ENCODE measurements at regions not wholly inside any gene's neighbourhood (a gene's known extent, or its start where the extent isn't known, plus 50 kb on each side); places are given as distances from the start of the nearest gene placed in this dataset.

DNA sequence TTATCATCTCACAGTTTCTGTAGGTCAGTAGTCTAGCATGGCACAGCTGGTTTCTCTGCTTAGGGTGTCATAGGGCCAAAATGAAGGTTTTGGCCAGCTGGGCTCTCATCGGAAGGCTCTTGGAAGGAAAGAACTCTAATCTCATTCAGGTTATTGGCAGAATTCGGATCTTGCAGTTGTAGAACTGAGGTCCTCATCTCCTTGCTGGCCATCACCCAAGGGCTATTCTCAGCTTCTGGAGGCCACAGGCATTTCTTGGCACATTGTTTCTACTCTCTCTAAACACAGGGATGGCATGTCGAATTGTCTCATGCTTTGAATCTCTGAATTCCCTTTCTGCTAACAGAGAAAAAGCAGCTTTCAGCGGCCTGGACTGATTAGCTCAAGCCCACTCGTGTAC is 258.0 kb upstream of the SMARCA2 start:
- H3K4me3 ChIP-seq (ENCODE audit: low read length), result no peak overlapping the region
- TF ChIP-seq, protein P1, sequence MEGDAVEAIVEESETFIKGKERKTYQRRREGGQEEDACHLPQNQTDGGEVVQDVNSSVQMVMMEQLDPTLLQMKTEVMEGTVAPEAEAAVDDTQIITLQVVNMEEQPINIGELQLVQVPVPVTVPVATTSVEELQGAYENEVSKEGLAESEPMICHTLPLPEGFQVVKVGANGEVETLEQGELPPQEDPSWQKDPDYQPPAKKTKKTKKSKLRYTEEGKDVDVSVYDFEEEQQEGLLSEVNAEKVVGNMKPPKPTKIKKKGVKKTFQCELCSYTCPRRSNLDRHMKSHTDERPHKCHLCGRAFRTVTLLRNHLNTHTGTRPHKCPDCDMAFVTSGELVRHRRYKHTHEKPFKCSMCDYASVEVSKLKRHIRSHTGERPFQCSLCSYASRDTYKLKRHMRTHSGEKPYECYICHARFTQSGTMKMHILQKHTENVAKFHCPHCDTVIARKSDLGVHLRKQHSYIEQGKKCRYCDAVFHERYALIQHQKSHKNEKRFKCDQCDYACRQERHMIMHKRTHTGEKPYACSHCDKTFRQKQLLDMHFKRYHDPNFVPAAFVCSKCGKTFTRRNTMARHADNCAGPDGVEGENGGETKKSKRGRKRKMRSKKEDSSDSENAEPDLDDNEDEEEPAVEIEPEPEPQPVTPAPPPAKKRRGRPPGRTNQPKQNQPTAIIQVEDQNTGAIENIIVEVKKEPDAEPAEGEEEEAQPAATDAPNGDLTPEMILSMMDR (IDR thresholded peaks at IDR 0.05; ENCODE audit: insufficient read depth, low read depth, low read length, missing control alignments), result no peak
- DNase-seq (ENCODE audit: low read depth), result no peak

DNA sequence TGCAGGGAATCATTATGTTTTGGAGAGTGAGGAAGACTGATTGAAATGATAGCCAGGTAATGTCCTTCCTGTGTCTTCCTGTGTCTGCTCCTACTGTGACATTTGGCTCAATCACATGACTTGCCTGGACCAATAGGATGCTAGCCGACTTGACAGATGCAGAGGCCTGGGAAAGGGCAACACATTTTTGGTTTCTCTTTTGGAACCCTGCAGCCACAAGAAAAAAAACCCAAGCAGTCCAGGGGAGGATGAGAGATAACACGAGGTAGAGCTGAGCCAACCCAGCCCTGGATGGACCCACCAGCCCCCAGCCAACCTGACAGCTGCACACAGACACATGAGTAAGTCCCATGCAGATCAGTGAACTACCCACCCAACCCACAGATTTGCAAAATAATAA is 256.1 kb upstream of the SMARCA2 start:
- DNase-seq (ENCODE audit: low read depth), result no peak
- H3K4me3 ChIP-seq (ENCODE audit: low read length), result no peak overlapping the region
- TF ChIP-seq, protein P1 (IDR thresholded peaks at IDR 0.05; ENCODE audit: insufficient read depth, low read depth, low read length, missing control alignments), result no peak

DNA sequence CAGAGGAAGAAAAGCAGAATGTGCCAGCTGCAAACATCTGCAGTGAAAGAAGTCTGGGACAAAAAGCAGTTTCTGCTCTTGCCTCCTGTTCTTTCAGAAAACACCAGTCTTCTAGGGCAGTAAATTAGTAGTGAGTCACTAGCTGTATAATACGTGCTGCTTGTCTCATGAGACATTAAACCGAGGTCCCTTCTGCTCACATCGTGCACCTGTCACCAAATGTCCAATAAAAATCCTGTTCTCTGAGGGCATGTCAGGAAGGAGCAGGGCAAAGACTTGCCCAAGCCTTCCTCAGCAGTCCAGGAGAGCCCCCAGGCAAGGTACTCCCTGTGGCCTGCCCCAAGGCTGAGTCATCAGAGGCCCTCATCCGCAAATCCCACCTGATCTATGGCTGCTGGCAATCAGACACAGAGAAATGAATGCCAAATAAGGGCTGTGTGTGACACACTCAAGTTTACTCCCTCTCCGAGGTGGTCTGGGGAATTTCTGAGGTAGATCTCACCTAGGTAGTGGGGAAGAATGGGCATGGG is 255.3 kb upstream of the SMARCA2 start:
- TF ChIP-seq, protein P1 (IDR thresholded peaks at IDR 0.05; ENCODE audit: insufficient read depth, low read depth, low read length, missing control alignments), result no peak
- H3K4me3 ChIP-seq (ENCODE audit: low read length), result no peak overlapping the region
- peak; percentile 7 for DNase-seq (ENCODE audit: low read depth)

DNA sequence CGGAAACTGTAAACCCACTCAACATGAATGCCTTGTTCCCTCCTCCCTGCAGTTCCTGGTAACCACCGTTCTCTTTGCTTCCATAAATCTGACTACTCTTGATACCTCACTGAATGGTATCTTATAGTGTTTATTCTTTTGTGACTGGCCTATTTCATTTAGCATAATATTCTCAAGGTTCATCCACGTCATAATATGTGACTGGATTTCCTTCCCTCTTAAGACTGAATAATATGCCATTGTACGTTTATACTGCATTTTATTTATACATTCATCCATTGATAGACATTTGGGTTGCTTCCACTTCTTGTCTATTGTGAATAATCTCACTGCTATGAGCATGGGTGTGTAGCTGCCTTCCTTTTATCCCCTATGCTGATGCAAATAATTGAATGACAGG is 253.3 kb upstream of the SMARCA2 start:
- DNase-seq (ENCODE audit: low read depth), result no peak
- no peak overlapping the region for H3K4me3 ChIP-seq (ENCODE audit: low read length)
- TF ChIP-seq, protein P1 (IDR thresholded peaks at IDR 0.05; ENCODE audit: insufficient read depth, low read depth, low read length, missing control alignments), result no peak

DNA sequence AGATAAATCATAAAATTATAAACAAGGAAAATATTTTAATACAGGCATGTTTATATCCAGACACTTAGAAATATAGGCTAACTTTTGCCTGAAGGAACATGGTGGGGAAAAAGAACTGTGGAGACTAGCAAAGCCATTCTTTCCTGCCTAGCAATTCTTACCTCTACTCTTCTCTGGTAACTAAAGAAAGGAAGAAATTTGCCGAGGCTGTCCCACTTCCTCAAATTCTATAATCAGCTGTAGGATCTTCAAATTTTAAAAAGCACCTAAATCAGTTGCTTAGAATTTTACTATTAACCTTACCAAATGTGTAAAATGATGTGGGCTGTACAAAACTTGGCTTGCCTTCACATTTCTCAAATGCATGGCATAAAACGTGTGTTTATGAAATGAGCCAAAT is 249.1 kb upstream of the SMARCA2 start:
- TF ChIP-seq, protein P1 (IDR thresholded peaks at IDR 0.05; ENCODE audit: insufficient read depth, low read depth, low read length, missing control alignments), result no peak
- H3K4me3 ChIP-seq (ENCODE audit: low read length), result no peak overlapping the region
- no peak for DNase-seq (ENCODE audit: low read depth)

DNA sequence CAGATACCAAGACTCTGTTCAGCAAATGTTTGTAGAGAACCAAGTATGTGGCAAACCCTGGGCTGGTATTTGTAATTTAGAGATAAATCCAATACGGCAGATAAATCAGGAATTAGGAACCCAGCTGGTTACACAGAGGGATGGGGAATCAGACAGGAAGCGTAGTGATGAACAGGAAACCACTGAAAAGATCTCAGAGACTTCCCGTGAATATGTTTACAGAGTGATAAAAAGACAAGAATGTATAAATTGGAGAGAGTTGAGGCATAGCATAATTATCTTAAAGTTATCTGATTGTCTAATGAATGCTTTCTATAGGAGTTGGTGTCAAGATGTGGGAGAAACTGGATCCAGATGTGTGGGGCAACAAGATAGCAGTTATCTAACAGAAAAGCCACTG is 246.6 kb upstream of the SMARCA2 start:
- DNase-seq (ENCODE audit: low read depth), result no peak
- H3K4me3 ChIP-seq (ENCODE audit: low read length), result no peak overlapping the region
- TF ChIP-seq, protein P1 (IDR thresholded peaks at IDR 0.05; ENCODE audit: insufficient read depth, low read depth, low read length, missing control alignments), result no peak

DNA sequence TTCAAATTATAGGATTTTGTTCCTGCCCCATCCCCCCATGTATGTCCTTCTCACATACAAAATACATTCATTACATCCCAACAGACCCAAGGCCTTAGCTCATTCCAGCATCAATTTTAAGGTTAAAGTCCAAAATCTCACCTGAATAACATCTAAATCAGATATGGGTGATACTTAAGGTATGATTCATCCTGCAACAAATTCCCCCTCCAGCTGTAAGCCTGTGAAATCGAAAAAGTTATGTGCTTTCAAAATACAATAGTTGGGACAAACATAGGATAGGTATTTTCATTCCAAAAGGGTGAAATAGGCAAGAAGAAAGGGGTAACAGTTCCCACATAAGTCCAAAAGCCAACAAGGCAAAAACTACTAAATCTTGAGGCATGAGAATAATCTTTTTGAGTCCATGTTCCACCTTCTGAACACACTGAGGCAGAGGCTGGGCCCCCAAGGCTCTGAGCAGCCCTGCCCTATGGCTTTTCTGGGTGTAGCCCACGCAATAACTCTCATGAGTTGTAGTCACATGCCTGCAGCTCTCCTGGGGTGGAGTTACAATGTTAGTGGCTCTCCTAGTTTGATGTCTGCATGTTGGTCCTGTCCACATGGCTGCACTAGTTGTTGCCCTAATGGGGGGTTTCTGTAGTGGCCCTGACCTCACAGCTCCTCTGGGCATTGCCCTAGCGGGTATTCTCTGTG is 243.9 kb upstream of the SMARCA2 start:
- no peak for DNase-seq (ENCODE audit: low read depth)
- TF ChIP-seq, protein P1 (IDR thresholded peaks at IDR 0.05; ENCODE audit: insufficient read depth, low read depth, low read length, missing control alignments), result no peak
- no peak overlapping the region for H3K4me3 ChIP-seq (ENCODE audit: low read length)
